Mesenchymal stem cell (in vitro differentiated cells and primary cell): ENCODE measurements at regions not wholly inside any gene's neighbourhood (a gene's known extent, or its start where the extent isn't known, plus 50 kb on each side); places are given as distances from the start of the nearest gene placed in this dataset.

Experiments
- DNase-seq: peaks from one replicate; pipeline ENCODE4 v3.0.0-alpha.2; 2013
- H2AFZ ChIP-seq: one replicate; pipeline ENCODE4 v1.6.1; 2013; ENCODE audit warnings: low read depth, mild to moderate bottlenecking, control low read depth, inconsistent platforms, low read length, moderate library complexity
- H2AK5ac ChIP-seq: 2 replicates; pipeline ENCODE4 v1.6.1; 2013; ENCODE audit warnings: low read length, moderate library complexity, mild to moderate bottlenecking, inconsistent platforms; ENCODE audit not compliant: severe bottlenecking
- H2BK120ac ChIP-seq: one replicate; pipeline ENCODE4 v1.6.1; 2013; ENCODE audit warnings: low read depth, mild to moderate bottlenecking, inconsistent platforms, low read length, moderate library complexity
- H2BK12ac ChIP-seq, 2 experiments: one replicate each; pipeline ENCODE4 v1.6.1; 2013; ENCODE audit warnings: inconsistent platforms in 2 of 2, low read length in 2 of 2, mild to moderate bottlenecking in 2 of 2, moderate library complexity in 2 of 2, control low read depth in 1 of 2
- H2BK15ac ChIP-seq: one replicate; pipeline ENCODE4 v1.6.1; 2013; ENCODE audit warnings: mild to moderate bottlenecking, low read depth, inconsistent platforms; ENCODE audit not compliant: poor library complexity, severe bottlenecking
- H2BK5ac ChIP-seq: 2 replicates; pipeline ENCODE4 v1.6.1; 2013; ENCODE audit warnings: low read depth, mild to moderate bottlenecking, low read length, control low read depth, inconsistent platforms; ENCODE audit not compliant: poor library complexity, severe bottlenecking
- H3K14ac ChIP-seq, 2 experiments: one replicate each; pipeline ENCODE4 v1.6.1; 2013; ENCODE audit warnings: inconsistent platforms in 2 of 2, low read length in 2 of 2, control low read depth in 1 of 2, mild to moderate bottlenecking in 1 of 2, moderate library complexity in 1 of 2
- H3K18ac ChIP-seq, 2 experiments: one replicate each; pipeline ENCODE4 v1.6.1; 2013; ENCODE audit warnings: inconsistent platforms in 2 of 2, low read length in 2 of 2, control low read depth in 1 of 2, low read depth in 1 of 2, mild to moderate bottlenecking in 1 of 2
- H3K23ac ChIP-seq, 2 experiments: one replicate each; pipeline ENCODE4 v1.6.1; 2013; ENCODE audit warnings: inconsistent platforms in 2 of 2, low read length in 2 of 2, mild to moderate bottlenecking in 2 of 2, moderate library complexity in 2 of 2, control low read depth in 1 of 2
- H3K27ac ChIP-seq: 2 replicates; pipeline ENCODE4 v1.5.1; 2013; ENCODE audit warnings: mild to moderate bottlenecking, moderate library complexity, low read length, control low read depth, inconsistent platforms; ENCODE audit not compliant: poor library complexity, severe bottlenecking
- H3K27me3 ChIP-seq, 2 experiments: 2 replicates each; pipeline versions ENCODE4 v1.6.1 to v1.7.0; 2013; ENCODE audit warnings: low read length in 2 of 2, mild to moderate bottlenecking in 2 of 2, moderate library complexity in 2 of 2, control low read depth in 1 of 2, inconsistent platforms in 1 of 2; ENCODE audit not compliant: control insufficient read depth in 1 of 2, insufficient read depth in 1 of 2
- H3K36me3 ChIP-seq, 2 experiments: 2 replicates each; pipeline versions ENCODE4 v1.6.1 to v1.7.0; 2013; ENCODE audit warnings: low read length in 2 of 2, control low read depth in 1 of 2, inconsistent platforms in 1 of 2, low read depth in 1 of 2, mild to moderate bottlenecking in 1 of 2; ENCODE audit not compliant: insufficient read depth in 2 of 2, control insufficient read depth in 1 of 2
- H3K4ac ChIP-seq, 2 experiments: one replicate each; pipeline ENCODE4 v1.6.1; 2013; ENCODE audit warnings: inconsistent platforms in 2 of 2, low read length in 2 of 2, mild to moderate bottlenecking in 2 of 2, moderate library complexity in 2 of 2, control low read depth in 1 of 2, low read depth in 1 of 2
- H3K4me1 ChIP-seq: 2 replicates; pipeline ENCODE4 v1.6.1; 2013; ENCODE audit warnings: low read depth, low read length, control low read depth; ENCODE audit not compliant: control insufficient read depth, insufficient read depth
- H3K4me2 ChIP-seq: 2 replicates; pipeline ENCODE4 v1.6.1; 2013; ENCODE audit warnings: low read length, mild to moderate bottlenecking, inconsistent platforms; ENCODE audit not compliant: poor library complexity, severe bottlenecking
- H3K4me3 ChIP-seq, 2 experiments: 2 replicates each; pipeline versions ENCODE4 v1.5.1 to v1.7.0; 2013; ENCODE audit warnings: low read length in 2 of 2, mild to moderate bottlenecking in 2 of 2, control low read depth in 1 of 2, low read depth in 1 of 2; ENCODE audit not compliant: insufficient read depth in 1 of 2
- H3K79me1 ChIP-seq: replicated peaks from 2 replicates; pipeline ENCODE4 v1.6.1; 2013; ENCODE audit warnings: mild to moderate bottlenecking, control low read depth, low read length, inconsistent platforms; ENCODE audit not compliant: poor library complexity, severe bottlenecking
- H3K9ac ChIP-seq: 2 replicates; pipeline ENCODE4 v1.7.0; 2013; ENCODE audit warnings: mild to moderate bottlenecking, low read length, moderate library complexity
- H3K9me3 ChIP-seq: 2 replicates; pipeline ENCODE4 v1.7.0; 2013; ENCODE audit warnings: mild to moderate bottlenecking, low read length; ENCODE audit not compliant: control insufficient read depth
- H4K8ac ChIP-seq: one replicate; pipeline ENCODE4 v1.6.1; 2013; ENCODE audit warnings: inconsistent platforms, mild to moderate bottlenecking, low read length, moderate library complexity
- H4K91ac ChIP-seq: one replicate; pipeline ENCODE4 v1.6.1; 2013; ENCODE audit warnings: mild to moderate bottlenecking, low read length, inconsistent platforms
- WGBS: methylation state at CpG from one replicate; pipeline ENCODE4 v1.1.7; 2013; ENCODE audit warnings: mixed read lengths; 5-methylcytosine and 5-hydroxymethylcytosine counted together

- no peak overlapping the region for H2BK5ac ChIP-seq
- no peak overlapping the region for H3K18ac ChIP-seq
- H3K4me1 ChIP-seq: no peaks in the 10 kb centered on the region
- no peaks in the 10 kb centered on the region for H3K36me3 ChIP-seq
- no peaks in the 10 kb centered on the region for H3K79me1 ChIP-seq
- no peak overlapping the region for H4K91ac ChIP-seq
- no peak overlapping the region for H2BK12ac ChIP-seq
- H3K4me3 ChIP-seq: no peak overlapping the region
- no peak overlapping the region for H2AFZ ChIP-seq
- H3K23ac ChIP-seq: no peak overlapping the region
- H2AK5ac ChIP-seq: no peak overlapping the region
- peaks cover 3 to 17% of the 10 kb centered on the region in 2 experiments for H3K27me3 ChIP-seq
- no peak for DNase-seq
- no peak overlapping the region for H3K27ac ChIP-seq
- H3K4me2 ChIP-seq: no peak overlapping the region
- no peak overlapping the region for H2BK15ac ChIP-seq
- no peak overlapping the region for H3K9ac ChIP-seq
- no peak overlapping the region for H2BK120ac ChIP-seq
- no peak overlapping the region for H3K4ac ChIP-seq
- no peak overlapping the region for H3K14ac ChIP-seq
- H3K9me3 ChIP-seq: no peaks in the 10 kb centered on the region
- 90% methylated on average over 3 of the region's 4 CpGs for WGBS
- no peak overlapping the region for H4K8ac ChIP-seq
These were observed 77.2 kb downstream of the IL12A start for GRCh38 chr3:160065786-160066185.

GRCh38 chr3:160069986-160070385, 81.4 kb downstream of the IL12A start:
- Histone ChIP-seq H2BK120ac (no peak overlapping the region), H3K4ac (no peak overlapping the region), H2AK5ac (no peak overlapping the region), H3K27ac (no peak overlapping the region), H3K23ac (no peak overlapping the region), H4K91ac (no peak overlapping the region), H3K27me3 (peaks cover 7 to 20% of the 10 kb centered on the region in 2 experiments), H3K79me1 (no peaks in the 10 kb centered on the region), H4K8ac (no peak overlapping the region), H3K9me3 (no peaks in the 10 kb centered on the region), H2BK15ac (no peak overlapping the region), H2AFZ (no peak overlapping the region), H3K14ac (no peak overlapping the region), H3K9ac (no peak overlapping the region), H3K4me3 (no peak overlapping the region), H3K18ac (no peak overlapping the region), H2BK5ac (no peak overlapping the region), H2BK12ac (no peak overlapping the region), H3K4me2 (no peak overlapping the region), H3K36me3 (no peaks in the 10 kb centered on the region), H3K4me1 (no peaks in the 10 kb centered on the region)
- DNase-seq: no peak
- 72% methylated on average over 3 of the region's 3 CpGs for WGBS

- H2BK5ac ChIP-seq: no peak overlapping the region
- H3K4me3 ChIP-seq: no peak overlapping the region
- H3K9ac ChIP-seq: no peak overlapping the region
- no peaks in the 10 kb centered on the region for H3K36me3 ChIP-seq
- no peak overlapping the region for H4K8ac ChIP-seq
- H3K9me3 ChIP-seq: no peaks in the 10 kb centered on the region
- H3K27ac ChIP-seq: no peak overlapping the region
- no peak for DNase-seq
- no peak overlapping the region for H2BK15ac ChIP-seq
- no peak overlapping the region for H3K4me2 ChIP-seq
- WGBS: 96% methylated on average over 3 of the region's 3 CpGs
- no peak overlapping the region for H2AK5ac ChIP-seq
- H3K23ac ChIP-seq: no peak overlapping the region
- H3K4ac ChIP-seq: no peak overlapping the region
- H2AFZ ChIP-seq: peak overlapping the region; percentile 49
- H3K14ac ChIP-seq: no peak overlapping the region
- H2BK12ac ChIP-seq: no peak overlapping the region
- H3K18ac ChIP-seq: no peak overlapping the region
- no peaks in the 10 kb centered on the region for H3K4me1 ChIP-seq
- no peaks in the 10 kb centered on the region for H3K79me1 ChIP-seq
- H2BK120ac ChIP-seq: no peak overlapping the region
- H4K91ac ChIP-seq: no peak overlapping the region
- H3K27me3 ChIP-seq: peaks cover 0 to 4% of the 10 kb centered on the region in 2 experiments
These were observed 87.9 kb downstream of the IL12A start for GRCh38 chr3:160076519-160076918.

GRCh38 chr3:160078533-160078932, 89.9 kb downstream of the IL12A start:
- no peaks in the 10 kb centered on the region for H3K79me1 ChIP-seq
- no peak for DNase-seq
- no peak overlapping the region for H3K4ac ChIP-seq
- no peak overlapping the region for H3K23ac ChIP-seq
- H2BK120ac ChIP-seq: no peak overlapping the region
- no peak overlapping the region for H3K4me2 ChIP-seq
- H2BK5ac ChIP-seq: no peak overlapping the region
- no peak overlapping the region for H3K18ac ChIP-seq
- H3K4me1 ChIP-seq: no peaks in the 10 kb centered on the region
- no peak overlapping the region for H2AFZ ChIP-seq
- no peak overlapping the region for H2BK15ac ChIP-seq
- WGBS: 84% methylated on average over 3 of the region's 3 CpGs
- H3K27ac ChIP-seq: no peak overlapping the region
- H2AK5ac ChIP-seq: no peak overlapping the region
- H4K8ac ChIP-seq: no peak overlapping the region
- H3K4me3 ChIP-seq: no peak overlapping the region
- H2BK12ac ChIP-seq: no peak overlapping the region
- no peaks in the 10 kb centered on the region for H3K36me3 ChIP-seq
- no peak overlapping the region for H3K9ac ChIP-seq
- no peak overlapping the region for H3K14ac ChIP-seq
- H3K9me3 ChIP-seq: no peaks in the 10 kb centered on the region
- peaks cover 0 to 4% of the 10 kb centered on the region in 2 experiments for H3K27me3 ChIP-seq
- H4K91ac ChIP-seq: no peak overlapping the region
